IPS-15b (cell line): ENCODE measurements at regions not wholly inside any gene's neighbourhood (a gene's known extent, or its start where the extent isn't known, plus 50 kb on each side); places are given as distances from the start of the nearest gene placed in this dataset.

ENCODE experiments used
- H3K27me3 ChIP-seq: one replicate; pipeline ENCODE4 v1.6.1; 2013; ENCODE audit warnings: low read length; ENCODE audit not compliant: control insufficient read depth, insufficient read depth
- H3K36me3 ChIP-seq: one replicate; pipeline ENCODE4 v1.6.1; 2013; ENCODE audit warnings: low read length; ENCODE audit not compliant: control insufficient read depth, insufficient read depth
- H3K4me1 ChIP-seq: one replicate; pipeline ENCODE4 v1.6.1; 2013; ENCODE audit warnings: mild to moderate bottlenecking, low read length; ENCODE audit not compliant: control insufficient read depth, insufficient read depth
- H3K4me3 ChIP-seq: one replicate; pipeline ENCODE4 v1.5.1; 2013; ENCODE audit warnings: low read depth, low read length
- H3K9ac ChIP-seq: one replicate; pipeline ENCODE4 v1.6.1; 2013; ENCODE audit warnings: low read depth, mild to moderate bottlenecking, low read length
- H3K9me3 ChIP-seq: one replicate; pipeline ENCODE4 v1.6.1; 2013; ENCODE audit warnings: mild to moderate bottlenecking, low read length; ENCODE audit not compliant: control insufficient read depth, insufficient read depth

DNA sequence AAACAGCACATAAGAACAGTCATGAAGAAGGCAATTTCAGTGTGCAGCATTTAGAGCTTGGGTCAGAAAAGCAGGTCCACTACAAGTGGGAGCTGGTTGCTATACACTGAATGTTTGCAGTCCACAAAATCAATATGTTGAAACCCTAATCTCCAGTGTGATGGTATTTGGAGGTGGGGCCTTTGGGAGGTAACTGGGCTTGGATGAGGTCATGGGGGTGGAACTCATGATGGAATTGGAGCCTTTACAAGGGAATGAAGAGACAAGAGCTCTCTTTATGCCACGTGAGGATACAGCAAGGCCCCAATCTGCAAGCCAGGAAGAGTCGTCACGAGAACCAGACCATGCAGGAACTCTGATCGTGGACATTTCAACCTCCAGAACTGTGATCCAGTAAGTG, 216.7 kb upstream of the SLC35B3 start:
- Histone ChIP-seq H3K4me1 (no peaks in the 10 kb centered on the region), H3K27me3 (no peaks in the 10 kb centered on the region), H3K9me3 (no peaks in the 10 kb centered on the region), H3K9ac (no peak overlapping the region), H3K36me3 (no peaks in the 10 kb centered on the region), H3K4me3 (no peak overlapping the region)

DNA sequence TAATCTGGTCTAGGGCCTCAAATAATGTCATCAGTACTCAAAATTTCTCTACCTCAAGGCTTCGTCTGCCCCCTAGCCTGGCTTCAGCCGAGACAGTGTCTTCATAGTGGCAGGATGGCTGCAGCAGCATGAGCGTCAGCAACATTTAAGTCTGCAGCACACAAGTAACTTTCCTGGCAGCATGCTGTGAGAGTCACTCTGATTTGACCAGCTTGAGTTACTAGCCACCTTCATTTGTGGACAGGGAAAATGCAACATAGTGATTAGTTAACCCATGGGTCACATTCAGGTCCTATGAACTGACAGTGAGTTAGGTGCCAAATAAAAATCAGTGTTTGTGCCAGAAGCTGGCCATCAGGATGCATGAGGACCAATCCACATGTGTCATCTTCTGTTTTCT, 209.9 kb upstream of the SLC35B3 start:
- Histone ChIP-seq H3K4me1 (no peaks in the 10 kb centered on the region), H3K9me3 (no peaks in the 10 kb centered on the region), H3K36me3 (no peaks in the 10 kb centered on the region)

DNA sequence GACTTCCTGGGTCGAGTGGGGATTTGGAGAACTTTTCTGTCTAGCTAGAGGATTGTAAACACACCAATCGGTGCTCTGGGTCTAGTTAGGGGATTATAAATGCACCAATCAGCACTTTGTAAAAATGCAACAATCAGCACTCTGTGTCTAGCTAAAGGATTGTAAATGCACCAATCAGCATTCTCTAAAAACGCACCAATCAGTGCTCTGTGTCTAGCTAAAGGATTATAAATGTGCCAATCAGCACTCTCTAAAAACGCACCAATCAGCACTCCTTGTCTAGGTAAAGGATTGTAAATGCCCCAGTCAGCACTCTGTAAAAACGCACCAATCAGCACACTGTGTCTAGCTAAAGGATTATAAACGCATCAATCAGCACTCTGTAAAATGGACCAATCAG, 209.0 kb upstream of the SLC35B3 start:
- Histone ChIP-seq H3K4me1 (no peaks in the 10 kb centered on the region), H3K4me3 (no peak overlapping the region), H3K9ac (no peak overlapping the region)

More for the DNA sequence above, 209.9 kb upstream of the SLC35B3 start:
- H3K27me3 ChIP-seq: no peaks in the 10 kb centered on the region
- no peak overlapping the region for H3K9ac ChIP-seq
- H3K4me3 ChIP-seq: no peak overlapping the region

DNA sequence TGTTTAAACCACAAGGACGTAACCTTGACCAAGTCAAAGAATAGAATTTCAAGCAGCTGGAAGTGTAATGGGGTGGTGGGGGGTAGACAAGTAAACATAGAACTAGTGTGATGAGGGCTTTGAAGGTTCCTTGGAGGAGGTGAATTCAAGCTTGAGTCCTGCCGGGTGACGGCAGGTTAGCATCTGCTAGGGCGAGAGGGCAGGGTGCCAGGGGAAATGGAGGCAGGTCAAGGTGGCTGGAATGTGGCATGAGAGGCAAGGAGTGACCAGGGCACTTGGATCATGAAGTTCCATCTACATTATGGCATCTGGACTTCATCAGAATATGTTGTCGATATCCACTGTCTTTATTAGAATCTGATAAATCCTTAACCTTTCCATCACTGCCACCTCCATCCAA, 207.5 kb upstream of the SLC35B3 start:
- Histone ChIP-seq H3K27me3 (no peaks in the 10 kb centered on the region), H3K9ac (no peak overlapping the region), H3K9me3 (no peaks in the 10 kb centered on the region), H3K4me1 (no peaks in the 10 kb centered on the region), H3K4me3 (no peak overlapping the region), H3K36me3 (no peaks in the 10 kb centered on the region)

More for the DNA sequence above, 209.0 kb upstream of the SLC35B3 start:
- H3K9me3 ChIP-seq: no peaks in the 10 kb centered on the region
- H3K27me3 ChIP-seq: no peaks in the 10 kb centered on the region
- no peaks in the 10 kb centered on the region for H3K36me3 ChIP-seq

DNA sequence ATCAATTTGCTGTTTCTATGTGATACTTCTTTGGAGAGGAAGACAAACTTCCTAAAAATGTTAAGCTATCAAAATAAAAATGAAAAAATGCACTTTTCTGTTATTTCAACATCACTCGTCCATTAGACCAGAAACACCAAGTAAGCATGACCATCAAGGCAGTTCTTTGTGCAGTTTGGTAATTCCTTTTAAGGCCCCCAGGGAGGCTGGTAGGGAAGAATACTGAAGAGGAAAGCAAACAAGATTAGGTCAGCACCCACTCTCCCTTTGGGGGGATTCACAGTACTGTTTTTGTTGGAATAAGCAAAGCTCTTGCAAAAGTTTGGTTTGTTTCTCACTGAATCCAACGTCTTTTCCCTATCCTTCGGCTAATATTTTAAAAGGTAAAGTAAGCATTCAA, 206.8 kb upstream of the SLC35B3 start:
- H3K9me3 ChIP-seq: no peaks in the 10 kb centered on the region
- no peaks in the 10 kb centered on the region for H3K27me3 ChIP-seq
- no peak overlapping the region for H3K9ac ChIP-seq
- no peak overlapping the region for H3K4me3 ChIP-seq
- no peaks in the 10 kb centered on the region for H3K4me1 ChIP-seq
- no peaks in the 10 kb centered on the region for H3K36me3 ChIP-seq

DNA sequence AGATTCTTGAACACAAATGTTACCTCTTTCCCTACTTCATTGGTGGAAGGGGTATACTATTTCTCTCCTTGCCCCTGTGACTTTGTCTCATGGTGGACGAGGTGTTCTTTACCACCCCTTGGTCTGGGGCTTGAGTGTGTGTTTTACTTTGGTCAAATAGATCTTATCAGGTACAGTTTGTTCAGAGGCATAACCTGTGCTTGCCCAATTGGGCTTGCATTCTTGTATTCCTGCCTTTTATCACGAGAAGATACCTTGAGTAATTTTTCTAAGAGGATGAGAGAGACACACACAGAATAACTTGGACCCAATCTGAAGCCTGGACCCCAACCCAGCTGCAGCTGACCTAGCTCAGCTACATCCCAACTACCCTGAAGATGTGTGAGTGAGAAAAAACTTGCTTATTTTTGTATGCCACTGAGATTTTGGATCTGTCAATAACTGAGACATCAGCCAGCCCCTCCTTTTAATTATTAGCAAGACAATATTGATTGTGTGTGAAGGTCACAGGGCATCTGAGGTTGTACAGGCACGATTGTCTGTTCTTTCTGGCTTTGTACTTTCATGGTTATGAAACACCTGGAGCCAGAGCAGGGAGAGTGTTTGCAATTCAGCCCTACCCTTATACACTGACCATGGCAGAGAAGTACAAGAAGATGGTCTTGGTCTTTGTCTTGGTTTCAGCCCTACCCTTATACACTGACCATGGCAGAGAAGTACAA, 204.7 kb upstream of the SLC35B3 start:
- Histone ChIP-seq H3K4me1 (no peaks in the 10 kb centered on the region), H3K9ac (no peak overlapping the region), H3K27me3 (no peaks in the 10 kb centered on the region), H3K9me3 (no peaks in the 10 kb centered on the region), H3K36me3 (no peaks in the 10 kb centered on the region), H3K4me3 (no peak overlapping the region)

DNA sequence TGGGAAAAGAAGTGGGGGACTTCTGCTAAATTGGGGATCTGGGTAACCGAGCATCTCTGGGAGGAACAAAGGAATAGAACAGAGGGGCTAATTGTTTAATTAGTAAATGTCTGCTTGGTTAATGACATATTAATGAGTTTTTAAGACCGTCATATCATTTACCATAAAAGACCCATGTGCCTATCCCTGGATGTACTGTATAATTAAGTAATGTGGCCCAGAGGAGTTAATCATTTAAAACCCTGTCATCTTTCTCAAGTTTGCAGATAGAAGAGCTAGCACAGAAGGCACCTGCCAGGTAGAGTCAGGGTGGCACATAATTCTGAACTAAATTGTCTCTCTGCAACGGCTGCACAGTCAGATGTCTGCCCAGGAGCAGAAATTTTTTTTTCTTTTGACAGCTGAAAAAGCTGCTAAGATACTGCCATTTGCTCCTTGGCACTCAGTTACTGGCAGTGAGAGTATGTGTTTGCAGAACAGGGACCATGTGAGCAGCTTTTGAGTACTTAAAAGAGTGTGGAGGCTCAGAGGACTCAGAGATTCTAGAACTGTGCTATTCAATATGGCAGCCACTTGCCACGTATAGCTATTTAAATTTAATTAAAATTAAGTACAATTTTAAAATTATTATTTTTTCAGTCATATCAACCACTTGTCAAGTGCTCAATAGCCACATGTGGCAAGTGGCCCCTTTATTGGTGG, 202.7 kb upstream of the SLC35B3 start:
- no peaks in the 10 kb centered on the region for H3K36me3 ChIP-seq
- H3K4me3 ChIP-seq: no peak overlapping the region
- H3K9ac ChIP-seq: no peak overlapping the region
- no peaks in the 10 kb centered on the region for H3K27me3 ChIP-seq
- no peaks in the 10 kb centered on the region for H3K4me1 ChIP-seq
- H3K9me3 ChIP-seq: no peaks in the 10 kb centered on the region

DNA sequence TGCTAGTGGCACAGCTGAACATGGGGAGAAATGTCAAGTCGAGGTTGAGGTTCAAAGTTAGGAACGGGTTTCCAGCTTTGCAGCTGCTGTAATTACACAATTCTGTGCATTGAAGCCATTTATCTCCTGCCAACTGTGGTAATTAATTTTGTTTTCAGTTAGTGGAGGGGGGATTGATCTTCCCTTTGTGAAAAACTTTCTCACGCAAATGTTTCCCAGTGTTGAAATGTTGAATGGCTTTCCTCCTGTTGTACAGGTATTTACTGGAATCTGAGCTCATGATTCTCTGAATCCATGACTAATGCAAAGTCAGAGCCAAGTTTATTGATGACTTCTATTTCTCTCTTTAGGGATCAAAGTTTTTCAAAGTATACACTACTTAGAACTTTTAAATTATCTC, 198.4 kb upstream of the SLC35B3 start:
- Histone ChIP-seq H3K9me3 (no peaks in the 10 kb centered on the region), H3K4me1 (no peaks in the 10 kb centered on the region)

DNA sequence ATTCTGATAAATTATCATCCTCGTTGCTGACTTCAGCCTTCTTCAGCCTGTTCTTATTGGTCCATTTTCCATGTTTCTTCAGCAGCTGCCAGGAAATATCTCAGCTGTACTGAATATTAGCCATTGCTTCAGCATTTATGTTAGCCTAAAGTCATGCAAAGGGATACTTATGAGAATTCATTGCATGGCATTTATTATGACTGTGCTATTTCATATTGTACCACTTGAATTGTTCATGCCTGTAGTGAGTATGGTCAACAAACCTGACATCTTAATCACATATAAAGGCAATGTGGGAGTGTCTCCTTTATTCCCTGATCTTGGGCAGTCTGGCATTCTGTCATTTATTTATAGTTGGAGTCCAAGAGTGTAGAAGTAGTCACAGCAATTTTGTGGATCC, 193.4 kb upstream of the SLC35B3 start:
- Histone ChIP-seq H3K4me1 (no peaks in the 10 kb centered on the region), H3K9ac (no peak overlapping the region), H3K9me3 (no peaks in the 10 kb centered on the region), H3K36me3 (no peaks in the 10 kb centered on the region), H3K4me3 (no peak overlapping the region), H3K27me3 (no peaks in the 10 kb centered on the region)

More for the DNA sequence above, 198.4 kb upstream of the SLC35B3 start:
- Histone ChIP-seq H3K36me3 (no peaks in the 10 kb centered on the region), H3K27me3 (no peaks in the 10 kb centered on the region), H3K4me3 (no peak overlapping the region), H3K9ac (no peak overlapping the region)

DNA sequence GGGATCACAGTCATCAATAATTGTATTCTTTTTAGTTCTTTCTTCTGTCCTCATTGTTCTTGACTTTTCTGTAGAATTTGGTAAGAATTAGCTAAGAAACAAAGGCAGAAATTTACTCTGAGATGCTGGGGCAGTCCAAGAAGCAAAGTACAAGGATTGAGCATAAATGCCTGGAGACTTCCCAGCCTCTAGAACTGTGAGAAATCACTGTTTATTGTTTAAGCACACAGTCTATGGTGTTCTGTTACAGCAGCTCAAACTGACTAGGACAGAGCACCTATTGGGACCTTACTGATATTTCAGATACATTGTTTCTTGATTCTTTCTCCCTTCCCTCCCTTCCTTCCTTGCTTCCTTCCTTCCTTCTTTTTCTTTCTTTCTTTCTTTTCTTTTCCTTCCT, 192.7 kb upstream of the SLC35B3 start:
- Histone ChIP-seq H3K4me3 (no peak overlapping the region), H3K27me3 (no peaks in the 10 kb centered on the region), H3K36me3 (no peaks in the 10 kb centered on the region), H3K9me3 (no peaks in the 10 kb centered on the region), H3K4me1 (no peaks in the 10 kb centered on the region), H3K9ac (no peak overlapping the region)

DNA sequence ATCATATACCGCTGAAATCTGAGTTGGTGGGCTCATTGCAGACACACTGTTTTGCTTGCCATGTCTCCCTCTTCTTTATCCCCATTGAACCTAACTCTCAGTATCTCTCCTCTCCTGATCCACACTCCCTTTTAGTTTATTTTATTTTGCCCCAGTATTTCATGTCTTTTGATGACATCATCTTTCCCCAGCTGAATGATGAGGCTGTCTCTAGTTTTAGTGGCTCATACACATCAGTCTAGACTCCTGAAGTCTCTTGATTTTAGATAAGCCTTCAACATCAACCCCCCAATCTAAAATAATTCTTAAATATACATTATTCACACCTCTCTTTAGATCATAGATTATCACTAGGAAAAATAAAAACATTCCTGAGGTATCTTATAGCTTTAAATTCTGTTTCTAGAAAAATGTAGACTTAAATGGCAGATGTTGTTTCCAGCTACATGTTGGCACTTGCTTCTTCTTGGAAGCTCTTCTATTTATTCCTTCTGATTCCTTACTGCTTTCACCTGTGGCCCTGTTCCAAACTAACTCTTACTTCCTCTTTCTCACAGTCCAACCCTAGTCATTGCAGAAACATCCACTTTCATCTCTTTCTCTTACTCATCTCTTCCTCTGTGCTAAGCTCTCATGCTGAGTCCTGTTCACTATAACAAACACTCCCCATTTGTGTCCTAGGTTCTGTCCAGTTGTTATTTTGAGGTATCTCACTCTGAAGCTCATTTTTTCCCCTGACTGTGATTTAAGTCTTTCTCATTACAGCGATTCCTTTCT, 191.9 kb upstream of the SLC35B3 start:
- no peaks in the 10 kb centered on the region for H3K27me3 ChIP-seq
- no peaks in the 10 kb centered on the region for H3K9me3 ChIP-seq
- H3K36me3 ChIP-seq: no peaks in the 10 kb centered on the region
- no peaks in the 10 kb centered on the region for H3K4me1 ChIP-seq
- H3K4me3 ChIP-seq: no peak overlapping the region
- no peak overlapping the region for H3K9ac ChIP-seq

DNA sequence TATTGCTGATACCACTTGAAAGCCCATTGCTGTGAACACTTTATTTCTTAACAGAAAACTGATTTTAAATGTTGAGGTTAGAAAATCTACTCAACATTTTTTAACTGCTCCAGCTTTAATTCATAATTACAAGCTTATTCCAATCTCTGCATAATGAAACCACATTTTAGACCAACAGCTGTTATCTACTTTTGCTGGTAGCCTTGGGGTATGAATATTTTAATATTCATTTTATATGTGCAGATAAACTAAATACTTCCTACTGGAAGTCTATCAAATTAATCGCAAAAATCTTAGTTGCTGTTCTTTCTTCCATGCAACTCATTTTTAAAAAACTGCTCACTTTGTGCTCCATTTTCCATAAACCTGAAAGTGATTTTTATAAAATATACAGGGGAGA, 189.3 kb upstream of the SLC35B3 start:
- Histone ChIP-seq H3K9me3 (no peaks in the 10 kb centered on the region), H3K9ac (no peak overlapping the region), H3K4me1 (no peaks in the 10 kb centered on the region), H3K27me3 (no peaks in the 10 kb centered on the region), H3K4me3 (no peak overlapping the region), H3K36me3 (no peaks in the 10 kb centered on the region)
